SK-N-SH treated with all-trans-retinoic acid at 6 μM for 48 hours (cell line): ENCODE measurements at regions not wholly inside any gene's neighbourhood (a gene's known extent, or its start where the extent isn't known, plus 50 kb on each side); places are given as distances from the start of the nearest gene placed in this dataset.

Source experiments
- PATZ1 ChIP-seq: fragments of 250-450 bp; sonication (Bioruptor Pico); IDR thresholded peaks from 2 replicates; pipeline ENCODE4 v1.8.0; 2020; ENCODE audit warnings: mild to moderate bottlenecking, moderate library complexity, borderline replicate concordance
- PPARA ChIP-seq: fragments of 250-450 bp; sonication (Bioruptor Pico); IDR thresholded peaks from 2 replicates; pipeline ENCODE4 v1.5.0; 2020; ENCODE audit warnings: mild to moderate bottlenecking, borderline replicate concordance
- RARB ChIP-seq: fragments of 250-450 bp; sonication (Bioruptor Pico); IDR thresholded peaks from 2 replicates; pipeline ENCODE4 v1.8.0; 2021; ENCODE audit warnings: mild to moderate bottlenecking, moderate library complexity
- SNAI2 ChIP-seq: fragments of 250-450 bp; sonication (Bioruptor Pico); IDR thresholded peaks from 2 replicates; pipeline ENCODE4 v1.5.0; 2020; ENCODE audit warnings: mild to moderate bottlenecking, moderate library complexity
- TCF4 ChIP-seq: fragments of 250-450 bp; sonication (Bioruptor Pico); IDR thresholded peaks from 2 replicates; pipeline ENCODE4 v1.8.0; 2021; ENCODE audit warnings: mild to moderate bottlenecking, moderate library complexity, borderline replicate concordance
- TF ChIP-seq, protein P1 (sequence below): fragments of 250-450 bp; sonication (Bioruptor Pico); IDR thresholded peaks from 2 replicates; pipeline ENCODE4 v1.5.1; 2020; ENCODE audit warnings: low read depth, mild to moderate bottlenecking, moderate library complexity

DNA sequence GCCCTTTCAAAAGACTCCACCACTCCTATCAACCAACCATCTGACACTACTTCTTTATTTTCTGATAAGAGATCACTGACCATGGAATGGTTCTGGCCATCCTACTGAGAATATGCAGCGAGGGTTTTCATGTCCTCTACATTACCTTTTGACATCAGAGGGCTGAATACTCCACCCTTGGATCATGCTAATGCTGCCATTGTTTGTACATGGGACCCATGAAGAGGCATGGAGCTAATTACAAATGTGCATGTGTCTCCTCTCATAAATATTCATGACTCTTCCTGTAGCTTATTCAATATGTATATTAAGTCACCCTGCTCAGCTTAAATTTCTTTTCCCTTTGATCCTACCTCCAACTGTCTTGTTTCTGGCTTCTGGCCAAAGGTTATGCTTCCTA, 1065.8 kb upstream of the GHITM start:
- TF ChIP-seq PPARA (CRISPR knock-in tag) (no peak), SNAI2 (CRISPR knock-in tag) (no peak), PATZ1 (CRISPR knock-in tag) (no peak), TCF4 (CRISPR knock-in tag) (no peak), RARB (CRISPR knock-in tag) (no peak)
- TF ChIP-seq, protein P1, sequence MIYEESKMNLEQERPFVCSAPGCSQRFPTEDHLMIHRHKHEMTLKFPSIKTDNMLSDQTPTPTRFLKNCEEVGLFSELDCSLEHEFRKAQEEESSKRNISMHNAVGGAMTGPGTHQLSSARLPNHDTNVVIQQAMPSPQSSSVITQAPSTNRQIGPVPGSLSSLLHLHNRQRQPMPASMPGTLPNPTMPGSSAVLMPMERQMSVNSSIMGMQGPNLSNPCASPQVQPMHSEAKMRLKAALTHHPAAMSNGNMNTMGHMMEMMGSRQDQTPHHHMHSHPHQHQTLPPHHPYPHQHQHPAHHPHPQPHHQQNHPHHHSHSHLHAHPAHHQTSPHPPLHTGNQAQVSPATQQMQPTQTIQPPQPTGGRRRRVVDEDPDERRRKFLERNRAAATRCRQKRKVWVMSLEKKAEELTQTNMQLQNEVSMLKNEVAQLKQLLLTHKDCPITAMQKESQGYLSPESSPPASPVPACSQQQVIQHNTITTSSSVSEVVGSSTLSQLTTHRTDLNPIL: no peak
